ENCODE measurements at regions not wholly inside any gene's neighbourhood (a gene's known extent, or its start where the extent isn't known, plus 50 kb on each side); places are given as distances from the start of the nearest gene placed in this dataset.

- H3K36me3 ChIP-seq (ENCODE audit: insufficient read depth, low read length) = no peaks in the 10 kb centered on the region
- Mint-ChIP-seq H3K4me3 (ENCODE audit: unreplicated experiment) (no peak overlapping the region), H3K27ac (ENCODE audit: unreplicated experiment) (no peak overlapping the region), H3K27me3 (ENCODE audit: low read depth, unreplicated experiment) (no peaks in the 10 kb centered on the region), H3K36me3 (ENCODE audit: low read depth, unreplicated experiment) (no peaks in the 10 kb centered on the region), H3K9me3 (ENCODE audit: unreplicated experiment) (no peaks in the 10 kb centered on the region), H3K4me1 (ENCODE audit: low read depth, unreplicated experiment) (peaks cover 9% of the 10 kb centered on the region)
- no peak overlapping the region for H3K4me3 ChIP-seq (ENCODE audit: insufficient read depth, low read depth, low read length)
- no peaks in the 10 kb centered on the region for H3K9me3 ChIP-seq (ENCODE audit: insufficient read depth, low read depth, low read length)
- H3K4me1 ChIP-seq (ENCODE audit: insufficient read depth, low read length) = no peaks in the 10 kb centered on the region
- no peak overlapping the region for H2AFZ ChIP-seq (ENCODE audit: low read depth, low read length)
- no peaks in the 10 kb centered on the region for H3K79me2 ChIP-seq (ENCODE audit: insufficient read depth, low read length)
- H4K20me1 ChIP-seq (ENCODE audit: insufficient read depth, low read length) = no peaks in the 10 kb centered on the region
- DNase-seq (ENCODE audit: low read depth) = no peak
- H3K9ac ChIP-seq (ENCODE audit: low read length) = no peak overlapping the region
- TF ChIP-seq CTCF (IDR thresholded peaks at IDR 0.05; ENCODE audit: insufficient read depth, low read depth, low read length) = no peak
- TF ChIP-seq EZH2 (IDR thresholded peaks at IDR 0.05; ENCODE audit: insufficient read depth, low read length) = no peak
- no peak for FAIRE-seq
- no peak overlapping the region for H3K27ac ChIP-seq (ENCODE audit: low read depth, low read length)
- no peak overlapping the region for H3K4me2 ChIP-seq (ENCODE audit: low read length)
- H3K27me3 ChIP-seq (ENCODE audit: insufficient read depth, low read length) = no peaks in the 10 kb centered on the region
These were observed 259.6 kb downstream of the FLRT2 start for GRCh38 chr14:85789506-85789905.

GRCh38 chr14:85788470-85789233, 258.7 kb downstream of the FLRT2 start:
- TF ChIP-seq EZH2 (IDR thresholded peaks at IDR 0.05; ENCODE audit: insufficient read depth, low read length) = no peak
- no peak for TF ChIP-seq CTCF (IDR thresholded peaks at IDR 0.05; ENCODE audit: insufficient read depth, low read depth, low read length)
- no peak for DNase-seq (ENCODE audit: low read depth)

GRCh38 chr14:85766295-85766694, 236.4 kb downstream of the FLRT2 start:
- H3K9me3 ChIP-seq (ENCODE audit: insufficient read depth, low read depth, low read length) = no peaks in the 10 kb centered on the region
- no peak for TF ChIP-seq EZH2 (IDR thresholded peaks at IDR 0.05; ENCODE audit: insufficient read depth, low read length)
- TF ChIP-seq CTCF (IDR thresholded peaks at IDR 0.05; ENCODE audit: insufficient read depth, low read depth, low read length) = no peak
- H4K20me1 ChIP-seq (ENCODE audit: insufficient read depth, low read length) = no peaks in the 10 kb centered on the region
- no peaks in the 10 kb centered on the region for H3K79me2 ChIP-seq (ENCODE audit: insufficient read depth, low read length)
- DNase-seq (ENCODE audit: low read depth) (no peak), FAIRE-seq (no peak)
- no peak overlapping the region for H3K27ac Mint-ChIP-seq (ENCODE audit: unreplicated experiment)
- H3K27me3 Mint-ChIP-seq (ENCODE audit: low read depth, unreplicated experiment) = peaks cover 1% of the 10 kb centered on the region
- H3K4me3 ChIP-seq (ENCODE audit: insufficient read depth, low read depth, low read length) = no peak overlapping the region
- H3K27me3 ChIP-seq (ENCODE audit: insufficient read depth, low read length) = no peaks in the 10 kb centered on the region
- H3K9me3 Mint-ChIP-seq (ENCODE audit: unreplicated experiment) = no peaks in the 10 kb centered on the region
- H3K9ac ChIP-seq (ENCODE audit: low read length) = no peak overlapping the region
- no peaks in the 10 kb centered on the region for H3K36me3 ChIP-seq (ENCODE audit: insufficient read depth, low read length)
- no peak overlapping the region for H2AFZ ChIP-seq (ENCODE audit: low read depth, low read length)
- H3K4me3 Mint-ChIP-seq (ENCODE audit: unreplicated experiment) = no peak overlapping the region
- H3K27ac ChIP-seq (ENCODE audit: low read depth, low read length) = no peak overlapping the region
- no peaks in the 10 kb centered on the region for H3K36me3 Mint-ChIP-seq (ENCODE audit: low read depth, unreplicated experiment)
- peaks cover 4% of the 10 kb centered on the region for H3K4me1 Mint-ChIP-seq (ENCODE audit: low read depth, unreplicated experiment)
- H3K4me2 ChIP-seq (ENCODE audit: low read length) = no peak overlapping the region
- H3K4me1 ChIP-seq (ENCODE audit: insufficient read depth, low read length) = no peaks in the 10 kb centered on the region

More at GRCh38 chr14:85788470-85789233, 258.7 kb downstream of the FLRT2 start:
- no peaks in the 10 kb centered on the region for H4K20me1 ChIP-seq (ENCODE audit: insufficient read depth, low read length)
- no peaks in the 10 kb centered on the region for H3K36me3 Mint-ChIP-seq (ENCODE audit: low read depth, unreplicated experiment)
- peaks cover 13% of the 10 kb centered on the region for H3K4me1 Mint-ChIP-seq (ENCODE audit: low read depth, unreplicated experiment)
- H3K9ac ChIP-seq (ENCODE audit: low read length) = no peak overlapping the region
- no peaks in the 10 kb centered on the region for H3K9me3 Mint-ChIP-seq (ENCODE audit: unreplicated experiment)
- no peaks in the 10 kb centered on the region for H3K4me1 ChIP-seq (ENCODE audit: insufficient read depth, low read length)
- H3K9me3 ChIP-seq (ENCODE audit: insufficient read depth, low read depth, low read length) = no peaks in the 10 kb centered on the region
- no peak overlapping the region for H2AFZ ChIP-seq (ENCODE audit: low read depth, low read length)
- H3K27me3 Mint-ChIP-seq (ENCODE audit: low read depth, unreplicated experiment) = no peaks in the 10 kb centered on the region
- no peaks in the 10 kb centered on the region for H3K27me3 ChIP-seq (ENCODE audit: insufficient read depth, low read length)
- no peak for FAIRE-seq
- H3K27ac Mint-ChIP-seq (ENCODE audit: unreplicated experiment) = no peak overlapping the region
- H3K4me3 ChIP-seq (ENCODE audit: insufficient read depth, low read depth, low read length) = no peak overlapping the region
- no peaks in the 10 kb centered on the region for H3K36me3 ChIP-seq (ENCODE audit: insufficient read depth, low read length)
- no peak overlapping the region for H3K4me2 ChIP-seq (ENCODE audit: low read length)
- no peak overlapping the region for H3K27ac ChIP-seq (ENCODE audit: low read depth, low read length)
- no peak overlapping the region for H3K4me3 Mint-ChIP-seq (ENCODE audit: unreplicated experiment)
- H3K79me2 ChIP-seq (ENCODE audit: insufficient read depth, low read length) = no peaks in the 10 kb centered on the region
